Kidney capillary endothelial cell (primary cell): ENCODE measurements at regions not wholly inside any gene's neighbourhood (a gene's known extent, or its start where the extent isn't known, plus 50 kb on each side); places are given as distances from the start of the nearest gene placed in this dataset.
A peak's percentile ranks its signal among the peaks of the same experiment; 100 is the strongest.
"Not testable (repeated sequence)": the region's sequence is repeated elsewhere in the genome, so short reads cannot be mapped to it uniquely, and the experiment has no call there.

Experiments
- DNase-seq: peaks from one replicate; pipeline ENCODE4 v3.0.0-alpha.2; 2018; ENCODE audit warnings: low spot score

DNA sequence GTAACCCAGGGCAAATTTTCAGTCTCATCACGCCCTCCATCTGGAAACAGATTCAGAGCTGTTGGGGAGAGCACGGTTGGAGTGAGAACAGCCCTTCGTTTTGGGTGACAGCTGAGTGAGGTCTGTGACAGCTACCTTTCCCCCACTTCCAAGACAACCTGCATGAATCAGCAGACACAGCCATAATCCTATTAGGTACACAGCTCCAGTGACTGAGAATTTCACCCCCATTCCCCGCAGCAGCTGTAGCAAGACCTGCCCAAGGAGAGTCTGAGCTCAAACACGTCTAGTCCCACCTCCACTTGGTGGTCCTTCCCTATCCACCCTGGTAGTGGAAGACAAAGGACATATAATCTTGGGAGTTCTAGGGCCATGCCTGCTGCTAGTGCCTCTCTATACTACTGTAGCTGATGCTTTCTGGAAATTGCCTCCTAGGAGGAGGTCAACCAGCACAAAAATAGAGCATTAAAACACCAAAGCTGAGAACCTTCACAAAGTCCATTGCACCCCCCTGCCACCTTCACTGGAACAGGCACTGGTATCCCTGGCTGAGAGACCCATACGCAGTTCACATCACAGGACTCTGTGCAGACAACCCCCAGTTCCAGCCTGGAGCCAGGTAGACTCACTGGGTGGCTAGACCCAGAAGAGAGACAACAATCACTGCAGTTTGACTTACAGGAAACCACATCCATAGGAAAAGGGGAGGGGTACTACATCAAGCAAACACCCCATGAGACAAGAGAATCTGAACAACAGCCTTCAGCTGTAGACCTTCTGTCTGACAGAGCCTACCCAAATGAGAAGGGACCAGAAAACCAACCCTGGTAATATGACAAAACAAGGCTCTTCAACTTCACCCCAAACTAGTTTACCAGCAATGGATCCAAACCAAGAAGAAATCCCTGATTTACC lies 448.6 kb upstream of the CBLB start:
- no peak for DNase-seq

DNA sequence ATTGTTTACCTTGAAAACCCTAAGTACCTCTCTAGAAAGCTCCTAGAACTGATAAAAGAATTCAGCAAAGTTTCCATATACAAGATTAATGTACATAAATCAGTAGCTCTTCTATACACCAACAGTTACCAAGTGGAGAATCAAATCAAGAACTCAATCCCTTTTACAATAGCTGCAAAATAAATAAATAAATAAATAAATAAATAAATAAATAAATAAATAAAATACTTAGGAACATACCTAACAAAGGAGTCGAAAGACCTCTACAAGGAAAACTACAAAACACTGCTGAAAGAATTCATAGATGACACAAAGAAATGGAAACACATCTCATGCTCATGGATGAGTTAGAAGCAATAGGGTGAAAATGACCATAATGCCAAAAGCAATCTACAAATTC lies 452.6 kb upstream of the CBLB start:
- not testable (repeated sequence) for DNase-seq

DNA sequence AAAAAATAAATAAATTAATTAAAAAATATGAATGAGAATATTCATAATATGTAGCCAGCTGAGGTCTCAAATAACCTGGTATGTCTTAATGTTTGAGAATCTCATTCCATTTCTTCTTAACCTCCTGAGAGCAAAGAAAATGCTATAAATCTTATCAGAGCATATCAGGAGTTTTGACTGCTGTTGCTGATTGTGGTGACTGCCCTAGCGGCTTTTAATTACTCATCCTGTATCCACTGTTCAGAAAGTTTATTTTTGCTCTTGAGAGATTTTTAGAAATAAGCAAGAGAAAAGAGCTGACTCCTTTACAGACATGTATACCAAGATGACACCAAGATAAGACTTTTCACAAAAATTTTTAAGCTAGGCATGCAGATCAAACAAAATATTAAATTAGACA lies 454.8 kb upstream of the CBLB start:
- no peak for DNase-seq

DNA sequence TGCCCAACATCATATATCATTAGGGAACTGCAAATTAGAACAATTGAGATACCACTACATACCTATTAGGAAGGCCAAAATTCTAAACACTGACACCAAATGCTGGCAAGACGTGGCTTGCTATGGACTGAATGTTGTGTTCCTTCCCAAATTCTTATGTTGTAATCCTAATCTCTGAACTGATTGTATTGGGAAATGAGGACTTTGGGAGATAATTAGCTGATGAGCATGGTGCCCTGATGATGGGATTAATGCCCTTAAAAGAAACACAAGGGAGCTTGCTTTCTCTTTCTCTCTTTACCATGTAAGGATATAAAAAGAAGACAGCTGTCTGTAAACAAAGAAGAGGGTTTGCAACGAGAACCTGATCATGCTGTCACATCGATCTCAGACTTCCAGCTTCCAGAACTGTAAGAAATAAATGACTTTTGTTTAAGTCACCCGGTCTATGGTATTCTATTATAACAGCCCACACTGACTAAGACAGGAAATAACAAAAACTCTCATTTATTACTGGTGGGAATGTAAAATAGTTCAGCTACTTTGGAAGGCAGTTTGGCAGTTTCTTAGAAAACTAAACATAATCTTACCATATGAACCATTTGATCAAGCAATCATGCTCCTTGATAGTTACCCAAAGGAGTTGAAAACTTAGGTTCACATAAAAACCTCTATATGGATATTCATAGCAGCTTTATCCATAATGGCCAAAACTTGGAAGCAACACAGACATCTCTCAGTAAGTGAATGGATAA lies 458.3 kb upstream of the CBLB start:
- DNase-seq = peak; percentile 32

DNA sequence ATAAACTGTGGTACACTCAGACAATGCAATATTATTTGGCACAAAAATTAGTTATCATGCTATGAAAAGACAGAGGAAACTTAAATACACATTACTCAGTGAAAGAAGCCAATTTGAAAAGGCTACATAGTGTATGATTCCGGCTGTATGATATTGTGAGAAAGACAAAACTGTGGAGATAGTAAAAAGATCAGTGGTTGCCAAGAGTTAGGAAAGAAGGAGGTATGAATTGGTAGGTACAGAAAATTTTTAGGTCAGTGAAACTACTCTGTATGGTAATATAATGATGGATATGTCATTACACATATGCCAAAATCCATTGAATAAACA lies 458.8 kb upstream of the CBLB start:
- DNase-seq = no peak

DNA sequence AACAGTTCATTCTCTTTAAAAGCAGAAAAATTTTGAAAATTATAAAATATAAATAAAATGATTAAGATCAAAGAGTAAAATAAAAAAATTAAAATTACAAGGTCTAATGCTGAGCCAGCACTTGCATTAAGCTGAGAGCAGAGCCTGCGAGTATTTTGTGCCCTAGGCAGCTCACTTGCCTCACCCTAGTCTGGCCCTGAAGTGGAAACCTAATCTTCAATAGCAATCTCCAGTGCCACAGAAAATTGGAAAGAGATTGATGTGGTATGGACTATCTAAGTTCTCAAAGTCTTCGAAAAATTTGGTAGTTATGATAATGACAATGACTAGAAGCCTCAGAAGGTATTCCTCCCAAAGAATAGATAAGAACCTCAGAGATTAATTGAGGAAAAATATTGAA lies 459.4 kb upstream of the CBLB start:
- DNase-seq = no peak

DNA sequence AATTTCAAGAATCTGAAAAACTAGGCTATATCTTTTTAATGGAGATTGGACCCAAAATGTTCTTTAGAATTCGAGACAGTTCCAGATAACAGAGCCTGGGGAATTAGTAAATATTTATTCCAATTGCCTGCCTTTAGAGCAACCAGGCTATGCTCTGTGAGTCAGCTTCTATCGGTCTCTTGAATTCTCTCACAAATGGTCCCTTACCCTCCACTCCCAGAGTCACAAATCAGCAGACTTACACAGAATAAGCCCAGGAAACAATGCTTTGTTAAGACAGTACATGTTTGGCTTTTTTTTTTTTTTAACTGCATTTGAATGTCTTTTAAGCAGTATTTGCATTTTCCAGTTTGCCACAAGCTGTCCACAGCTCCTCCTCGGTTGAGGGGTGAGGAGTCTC lies 460.7 kb upstream of the CBLB start:
- no peak for DNase-seq

DNA sequence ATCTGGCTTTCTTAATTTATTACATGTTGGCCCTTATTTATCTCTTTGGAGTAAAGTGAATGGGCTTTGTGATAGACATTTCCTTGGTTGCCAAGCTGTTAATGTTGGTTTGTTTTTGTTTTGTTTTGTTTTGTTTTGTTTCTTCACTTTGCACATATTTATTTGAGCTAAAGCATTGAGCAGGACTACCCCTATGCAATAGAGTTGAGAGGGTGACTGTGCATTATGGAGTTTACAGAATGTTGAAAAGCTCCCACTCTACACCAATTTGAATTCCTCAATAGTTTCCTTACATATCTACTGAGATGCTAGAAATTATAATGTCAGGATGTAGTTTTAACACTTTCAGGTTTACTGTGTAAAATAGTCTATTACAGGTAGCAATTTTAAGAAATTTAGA lies 462.8 kb upstream of the CBLB start:
- DNase-seq = no peak

DNA sequence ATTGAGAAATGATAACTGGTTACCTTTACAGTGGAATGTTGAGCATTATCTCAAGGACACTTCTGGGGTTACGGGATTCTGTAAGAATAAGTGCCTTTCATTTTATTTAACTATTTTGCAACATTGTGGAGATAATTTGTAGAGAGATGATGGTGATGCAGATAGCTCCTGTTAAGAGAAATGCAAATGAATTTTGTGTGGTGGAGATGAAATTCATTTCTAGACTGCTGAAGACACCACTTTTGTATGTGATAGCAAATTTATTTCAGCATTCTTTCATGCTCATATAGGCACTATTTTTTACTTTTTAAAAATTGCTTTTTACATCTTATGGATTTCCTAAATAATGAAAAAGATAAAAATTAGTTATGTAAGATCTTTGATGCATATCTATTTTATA lies 463.3 kb upstream of the CBLB start:
- no peak for DNase-seq

DNA sequence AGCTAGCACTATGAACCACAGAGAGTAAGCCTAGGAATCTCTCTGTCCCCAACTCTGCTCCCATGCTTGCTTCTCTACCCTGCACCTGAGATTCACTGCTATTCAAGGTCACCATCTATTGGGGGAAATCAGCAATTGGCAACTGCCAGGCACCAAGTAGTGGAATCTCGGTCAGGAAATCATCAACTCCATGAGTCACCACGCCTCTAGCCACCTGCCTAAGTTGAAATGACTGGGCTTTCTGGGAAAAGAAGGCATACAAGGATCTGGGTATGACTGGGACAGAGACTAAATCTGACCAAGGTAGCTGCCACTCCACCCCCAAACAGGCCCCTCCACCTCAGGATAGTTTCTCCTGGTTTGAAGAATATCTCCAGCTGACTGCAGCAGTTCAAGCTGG lies 464.1 kb upstream of the CBLB start:
- DNase-seq = no peak

DNA sequence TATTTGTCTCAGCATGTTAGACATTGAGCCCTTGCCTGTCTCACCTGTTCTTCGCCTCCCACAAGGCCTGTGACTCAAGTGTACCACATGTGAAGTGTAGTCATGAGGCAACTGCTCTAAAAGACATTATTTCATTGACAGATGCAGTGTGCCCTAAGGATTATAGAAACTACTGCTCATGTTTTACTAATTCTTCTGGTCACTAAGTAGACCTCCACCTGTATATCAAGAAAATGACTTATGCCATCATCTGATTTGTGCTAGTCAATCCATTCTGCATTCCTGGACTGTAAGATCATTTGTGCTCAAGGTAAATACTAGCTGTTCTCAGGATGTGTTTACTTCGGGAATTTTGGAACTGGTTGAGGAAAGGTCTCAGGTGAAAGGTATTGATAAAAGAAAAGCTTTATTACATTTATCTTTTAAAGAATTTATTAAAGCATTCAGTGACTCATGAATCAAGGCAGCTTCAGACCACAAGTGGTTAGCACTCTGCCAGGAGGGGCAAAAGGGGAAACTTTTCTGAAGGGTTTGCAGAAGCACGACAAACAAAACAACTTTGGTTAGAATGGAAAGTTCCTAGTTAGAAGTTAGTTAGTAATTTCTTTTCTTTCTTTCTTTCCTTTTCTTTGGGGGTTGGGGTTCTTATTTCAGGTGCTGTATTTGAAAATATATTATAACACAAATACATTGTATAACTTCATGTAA lies 465.3 kb upstream of the CBLB start:
- no peak for DNase-seq

DNA sequence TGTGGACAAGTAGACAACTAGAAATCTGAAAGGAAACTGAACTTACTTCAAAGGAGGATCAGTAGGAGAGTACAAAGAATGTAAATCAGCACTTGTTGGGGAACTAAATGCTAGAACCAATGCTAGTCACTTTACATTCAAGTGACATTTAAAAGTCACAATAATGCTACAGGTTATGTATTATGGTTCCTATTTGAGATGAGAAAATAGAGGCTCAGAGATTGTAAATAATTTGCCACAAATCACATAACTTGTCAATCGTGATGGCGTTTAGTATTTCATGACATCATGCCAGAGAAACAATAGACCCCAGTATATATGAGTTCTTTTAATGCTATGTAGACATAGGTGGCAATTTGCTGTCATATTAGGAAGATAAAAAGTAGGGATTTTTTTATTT lies 467.8 kb upstream of the CBLB start:
- DNase-seq = no peak

DNA sequence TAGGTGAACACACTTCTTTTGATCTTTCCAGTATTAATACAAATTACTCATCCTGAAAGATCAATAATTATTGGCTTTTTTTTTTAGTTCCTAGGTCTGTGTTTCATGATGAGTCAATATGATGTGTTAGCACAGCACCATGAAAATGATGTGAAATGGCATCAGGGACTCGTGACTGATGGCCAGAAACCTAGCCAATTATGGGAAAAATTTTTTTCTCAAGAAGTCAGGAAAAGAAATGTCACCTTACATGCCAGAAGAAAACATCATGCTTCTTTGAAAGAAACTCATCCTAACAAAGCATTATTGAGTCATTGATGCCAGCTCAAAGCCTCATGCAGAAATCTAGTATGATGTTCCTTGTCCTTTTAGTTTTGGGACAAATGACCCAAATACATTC lies 468.3 kb upstream of the CBLB start:
- DNase-seq = no peak

DNA sequence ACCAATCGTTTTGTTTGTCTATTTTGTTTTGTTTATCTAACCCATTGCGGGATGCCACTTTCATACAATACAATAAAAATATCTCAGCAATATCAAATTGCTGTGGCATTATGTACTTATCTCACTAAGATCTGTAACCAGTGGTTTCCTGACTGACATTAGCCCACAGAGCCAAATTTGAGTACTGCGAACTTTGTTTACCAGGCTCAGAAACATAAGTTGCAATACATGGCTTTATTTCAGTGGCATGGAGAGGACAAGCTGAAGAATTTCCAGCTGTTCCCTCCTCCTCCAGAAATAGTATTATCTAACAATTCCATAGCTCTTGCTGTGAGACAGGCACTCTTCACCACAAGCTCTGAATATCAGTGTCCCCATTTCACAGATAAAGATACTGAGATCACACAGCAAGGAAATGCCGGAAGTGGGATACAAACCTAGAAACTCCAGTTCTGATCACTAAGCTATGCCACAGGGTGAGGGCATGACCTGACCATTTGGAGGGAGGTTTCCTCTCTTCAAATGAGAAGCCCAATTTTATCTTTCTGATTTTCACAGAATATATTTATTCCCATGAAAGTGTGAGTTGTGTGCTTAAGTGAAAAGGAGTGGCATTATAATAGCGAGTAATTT lies 469.9 kb upstream of the CBLB start:
- no peak for DNase-seq

DNA sequence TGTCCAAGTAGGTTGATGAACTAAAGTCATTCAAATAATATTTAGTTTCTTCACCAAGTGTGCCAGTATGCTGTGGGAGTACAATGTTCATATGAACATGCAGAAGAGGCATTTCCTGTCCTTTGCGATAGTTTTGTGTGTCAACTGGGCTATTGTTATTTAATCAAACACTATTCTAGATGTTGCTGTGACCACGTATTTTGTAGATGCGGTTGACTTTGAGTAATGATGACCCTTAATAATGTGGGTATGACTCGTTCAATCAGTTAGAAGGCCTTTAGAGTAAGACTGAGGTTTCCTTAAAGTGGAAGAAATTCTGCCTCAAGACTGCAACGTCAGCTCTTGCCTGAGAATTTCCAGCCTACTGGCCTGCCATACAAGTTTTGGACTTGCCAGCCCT lies 470.7 kb upstream of the CBLB start:
- DNase-seq = peak; percentile 8

DNA sequence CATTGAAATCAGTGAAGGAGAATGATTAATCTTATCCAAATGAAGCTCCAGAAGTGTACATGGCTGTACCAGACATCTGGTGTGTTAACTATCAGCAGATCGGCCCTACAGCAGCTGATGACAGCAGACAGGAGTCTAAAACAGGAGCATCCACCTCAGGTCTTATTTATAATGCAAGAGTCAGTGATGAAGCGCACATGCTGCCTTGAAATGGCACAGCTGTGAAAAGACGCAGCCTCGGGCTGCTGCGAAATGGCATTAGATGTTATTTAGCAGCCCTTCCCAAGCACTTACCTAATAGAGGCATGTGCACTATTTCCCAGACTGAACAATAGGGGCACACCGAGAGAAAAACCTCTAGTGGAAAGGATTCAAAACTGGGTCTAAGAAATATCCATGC lies 472.3 kb upstream of the CBLB start:
- DNase-seq = no peak

DNA sequence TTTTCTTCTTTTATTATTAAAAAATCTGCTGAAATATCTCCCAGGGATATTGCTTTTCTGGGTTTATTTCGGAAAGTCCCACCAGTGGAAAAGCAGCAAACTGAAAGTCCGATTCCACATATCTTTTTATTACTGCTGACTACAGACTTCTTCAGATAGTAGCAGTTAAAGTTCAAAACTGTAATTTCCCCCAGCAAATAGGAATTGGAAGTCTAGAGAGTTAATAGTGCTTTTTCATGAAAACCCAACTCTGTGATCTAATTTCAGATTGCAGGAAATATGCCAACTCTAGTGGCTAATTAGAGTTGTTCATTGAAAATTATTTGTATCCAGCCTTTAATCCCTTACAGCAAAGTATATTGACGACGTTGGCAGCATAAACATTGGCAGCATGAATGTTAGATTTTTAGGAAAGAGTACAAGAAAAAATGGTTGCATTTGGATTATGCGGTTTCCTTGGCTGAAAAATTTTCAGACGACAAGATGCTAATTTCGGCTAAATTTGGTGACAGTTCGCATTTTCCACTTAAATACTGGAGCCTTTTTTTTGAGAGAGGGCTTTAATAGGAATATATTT lies 472.9 kb upstream of the CBLB start:
- DNase-seq = no peak

DNA sequence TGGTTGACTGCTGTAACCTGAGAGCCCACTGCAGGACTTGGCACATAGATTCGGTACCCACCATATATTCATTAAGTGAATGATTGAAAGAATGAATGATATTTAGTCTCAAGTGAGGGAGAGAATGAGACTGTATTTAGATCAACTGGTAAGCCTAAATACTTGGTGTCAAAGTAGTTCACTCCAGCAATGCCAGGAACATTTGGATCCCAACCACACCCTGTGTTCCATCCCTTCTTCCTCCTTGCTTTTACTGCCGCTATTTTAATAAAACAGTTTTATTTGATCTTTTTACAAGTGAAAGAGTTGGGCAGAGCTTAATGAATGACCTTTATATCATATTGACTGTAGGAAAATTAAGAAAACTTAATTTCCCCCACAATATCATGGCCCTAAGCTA lies 473.6 kb upstream of the CBLB start:
- no peak for DNase-seq

DNA sequence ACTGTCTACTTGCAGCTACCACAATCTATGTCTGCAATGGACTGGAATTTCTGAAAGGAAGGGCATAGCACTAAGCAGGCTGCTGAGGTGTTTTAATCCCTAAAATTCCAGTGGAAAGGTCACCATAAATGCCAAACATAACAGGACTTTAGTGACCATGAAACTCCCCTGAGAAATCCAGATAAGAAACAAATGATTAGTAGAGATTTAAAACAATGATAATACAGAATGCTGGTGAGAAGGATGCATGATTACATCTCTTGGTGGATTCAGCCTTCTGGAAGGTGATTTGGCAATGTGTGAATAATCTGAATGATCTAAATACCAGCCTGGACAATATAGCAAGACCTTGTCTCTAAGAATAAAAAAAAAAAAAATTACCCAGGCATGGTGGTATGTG lies 475.0 kb upstream of the CBLB start:
- no peak for DNase-seq

DNA sequence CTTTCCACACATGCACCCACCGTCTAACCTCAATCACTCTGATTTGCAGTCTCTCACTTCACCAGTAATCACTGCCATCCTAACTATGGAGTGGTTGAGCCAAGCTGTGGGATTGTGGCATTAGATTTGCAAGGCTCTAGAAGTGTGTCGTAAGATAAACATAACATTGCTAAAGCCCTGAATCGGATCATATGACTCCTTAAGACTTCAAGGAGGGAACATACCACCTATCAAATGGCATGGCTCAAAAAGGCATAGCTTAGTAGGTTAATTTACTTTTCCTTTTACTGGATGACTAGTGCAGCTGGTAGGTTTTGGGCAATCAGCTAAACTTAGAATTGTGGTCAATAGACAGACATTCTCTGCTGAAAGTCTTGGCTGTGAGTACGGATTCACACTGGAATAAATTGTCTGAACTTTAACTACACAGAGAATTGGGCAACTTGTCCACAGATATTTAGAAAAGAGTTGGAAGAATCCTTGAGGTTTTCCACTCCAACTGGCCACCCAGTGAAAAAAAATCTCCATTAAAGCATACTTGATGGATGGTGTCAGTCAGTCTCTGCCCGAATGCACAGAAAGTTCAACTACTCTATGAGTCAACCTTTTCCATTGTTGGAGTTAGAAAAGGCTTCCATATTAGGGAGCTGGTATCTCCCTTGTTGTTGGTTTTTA lies 476.7 kb upstream of the CBLB start:
- DNase-seq = peak; percentile 33

DNA sequence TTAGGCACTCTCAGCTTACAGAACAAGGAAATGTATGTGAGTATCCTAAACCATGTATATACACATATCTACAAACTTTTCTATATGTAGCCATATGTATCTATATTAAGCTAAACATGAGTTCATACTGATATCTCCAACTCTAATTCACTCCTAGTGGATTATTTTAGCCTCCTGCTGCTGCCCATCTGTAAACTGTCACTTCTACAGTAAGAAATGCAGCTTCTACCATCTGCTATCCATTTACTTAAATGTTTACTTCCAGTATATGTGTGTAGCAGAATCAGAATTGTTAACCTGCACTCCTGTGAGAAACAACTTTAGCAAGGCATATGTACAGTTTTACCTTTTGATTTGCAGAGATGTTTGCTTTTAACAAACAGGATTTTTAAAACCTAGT lies 478.5 kb upstream of the CBLB start:
- no peak for DNase-seq
